ENCODE measurements at regions not wholly inside any gene's neighbourhood (a gene's known extent, or its start where the extent isn't known, plus 50 kb on each side); places are given as distances from the start of the nearest gene placed in this dataset.

DNA sequence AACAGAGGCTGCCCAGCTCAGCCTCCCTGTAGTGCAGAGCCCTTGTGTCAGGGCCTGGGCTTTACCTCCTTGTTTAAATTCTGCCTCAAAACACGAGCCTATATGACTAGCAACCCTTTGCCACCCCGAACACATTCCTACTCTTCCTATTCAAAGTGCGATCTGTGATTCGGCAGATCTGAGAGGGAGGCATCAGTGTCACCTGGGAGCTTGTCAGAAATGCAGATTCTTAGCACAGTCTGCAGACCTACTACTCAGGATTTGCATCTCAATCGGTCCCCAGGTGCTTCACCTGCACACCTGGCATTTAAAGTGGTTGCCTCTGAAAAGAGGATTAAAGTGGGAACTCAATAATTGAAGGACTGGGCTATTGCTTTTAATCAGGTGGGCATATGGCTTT lies 273.2 kb upstream of the TOPAZ1 start:
- TF ChIP-seq MEF2A (IDR thresholded peaks at IDR 0.05; ENCODE audit: insufficient read depth, low read depth, low read length), result no peak
- no peak for TF ChIP-seq BHLHE40 (IDR thresholded peaks at IDR 0.05; ENCODE audit: borderline replicate concordance in 1 of 2, low read depth in 2 of 2, low read length in 1 of 2)
- TF ChIP-seq SPI1 (IDR thresholded peaks at IDR 0.05; ENCODE audit: borderline replicate concordance, insufficient read depth, low read depth, low read length), result no peak
- TF ChIP-seq GABPA (IDR thresholded peaks at IDR 0.05; ENCODE audit: low read depth), result no peak
- no peak for TF ChIP-seq NFIC (IDR thresholded peaks at IDR 0.05; ENCODE audit: low read depth, low read length)
- no peak for TF ChIP-seq YBX1 (IDR thresholded peaks at IDR 0.05)
- TF ChIP-seq ZBTB11 (CRISPR knock-in tag; IDR thresholded peaks at IDR 0.05), result no peak
- TF ChIP-seq CTCF (IDR thresholded peaks at IDR 0.05 in 2 of 3, conservative IDR thresholded peaks at IDR 0.05 in 1 of 3; ENCODE audit: control insufficient read depth in 2 of 3, extremely low read depth in 1 of 3, insufficient read depth in 1 of 3, low read depth in 3 of 3, low read length in 3 of 3), result no peak
- TF ChIP-seq JUND (IDR thresholded peaks at IDR 0.05; ENCODE audit: low read depth, low read length), result no peak
- no peak for TF ChIP-seq ASH2L (IDR thresholded peaks at IDR 0.05; ENCODE audit: borderline replicate concordance, low read depth)
- no peak for TF ChIP-seq MAX (IDR thresholded peaks at IDR 0.05; ENCODE audit: low read depth, low read length)
- no peak for TF ChIP-seq POLR2A (IDR thresholded peaks at IDR 0.05; ENCODE audit: low read depth, low read length)
- TF ChIP-seq CHD4 (IDR thresholded peaks at IDR 0.05), result no peak
